Transverse colon (tissue), 4 donors: ENCODE measurements at regions not wholly inside any gene's neighbourhood (a gene's known extent, or its start where the extent isn't known, plus 50 kb on each side); places are given as distances from the start of the nearest gene placed in this dataset.

Source experiments
- POLR2A ChIP-seq: fragments of 450-650 bp; IDR thresholded peaks from one replicate; pipeline ENCODE4 v1.6.1; 2016; ENCODE audit warnings: antibody characterized with exemption, mild to moderate bottlenecking, moderate library complexity
- POLR2AphosphoS5 ChIP-seq, 3 donors: sonication (generic); formaldehyde crosslinking; IDR thresholded peaks; one replicate each; pipeline ENCODE4 v1.6.1; 2016; ENCODE audit warnings: antibody characterized with exemption in 3 of 3
- TF ChIP-seq, protein P1 (sequence below), 5 experiments: fragments of 200-600 bp in 3 of 5; fragments of 450-650 bp in 2 of 5; sonication (generic) in 3 of 5; IDR thresholded peaks; 1 replicate in 2 of 5; 2 replicates in 3 of 5; pipeline ENCODE4 v1.5.1; 2016 to 2017; ENCODE audit warnings: antibody characterized with exemption in 5 of 5, inconsistent platforms in 3 of 5, mild to moderate bottlenecking in 2 of 5, moderate library complexity in 1 of 5

GRCh38 chr5:99827136-99827535 lies 708.0 kb upstream of the FAM174A start:
- TF ChIP-seq, protein P1, sequence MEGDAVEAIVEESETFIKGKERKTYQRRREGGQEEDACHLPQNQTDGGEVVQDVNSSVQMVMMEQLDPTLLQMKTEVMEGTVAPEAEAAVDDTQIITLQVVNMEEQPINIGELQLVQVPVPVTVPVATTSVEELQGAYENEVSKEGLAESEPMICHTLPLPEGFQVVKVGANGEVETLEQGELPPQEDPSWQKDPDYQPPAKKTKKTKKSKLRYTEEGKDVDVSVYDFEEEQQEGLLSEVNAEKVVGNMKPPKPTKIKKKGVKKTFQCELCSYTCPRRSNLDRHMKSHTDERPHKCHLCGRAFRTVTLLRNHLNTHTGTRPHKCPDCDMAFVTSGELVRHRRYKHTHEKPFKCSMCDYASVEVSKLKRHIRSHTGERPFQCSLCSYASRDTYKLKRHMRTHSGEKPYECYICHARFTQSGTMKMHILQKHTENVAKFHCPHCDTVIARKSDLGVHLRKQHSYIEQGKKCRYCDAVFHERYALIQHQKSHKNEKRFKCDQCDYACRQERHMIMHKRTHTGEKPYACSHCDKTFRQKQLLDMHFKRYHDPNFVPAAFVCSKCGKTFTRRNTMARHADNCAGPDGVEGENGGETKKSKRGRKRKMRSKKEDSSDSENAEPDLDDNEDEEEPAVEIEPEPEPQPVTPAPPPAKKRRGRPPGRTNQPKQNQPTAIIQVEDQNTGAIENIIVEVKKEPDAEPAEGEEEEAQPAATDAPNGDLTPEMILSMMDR (IDR thresholded peaks at IDR 0.05) = no peak
- TF ChIP-seq POLR2A = no peak
- no peak for TF ChIP-seq POLR2AphosphoS5 (IDR thresholded peaks at IDR 0.05)
